ENCODE measurements at regions not wholly inside any gene's neighbourhood (a gene's known extent, or its start where the extent isn't known, plus 50 kb on each side); places are given as distances from the start of the nearest gene placed in this dataset.

GRCh38 chr18:2425426-2426317, 145.6 kb downstream of the METTL4 start:
- no peak for DNase-seq

GRCh38 chr18:2430191-2430590, 141.1 kb downstream of the METTL4 start:
- H3K9me2 ChIP-seq (replicated peaks; ENCODE audit: insufficient read depth, low read length) = no peaks in the 10 kb centered on the region
- H3K9ac ChIP-seq (ENCODE audit: low read length) = no peak overlapping the region
- H3K4me2 ChIP-seq (ENCODE audit: low read depth, low read length) = no peak overlapping the region
- TF ChIP-seq, protein P1, sequence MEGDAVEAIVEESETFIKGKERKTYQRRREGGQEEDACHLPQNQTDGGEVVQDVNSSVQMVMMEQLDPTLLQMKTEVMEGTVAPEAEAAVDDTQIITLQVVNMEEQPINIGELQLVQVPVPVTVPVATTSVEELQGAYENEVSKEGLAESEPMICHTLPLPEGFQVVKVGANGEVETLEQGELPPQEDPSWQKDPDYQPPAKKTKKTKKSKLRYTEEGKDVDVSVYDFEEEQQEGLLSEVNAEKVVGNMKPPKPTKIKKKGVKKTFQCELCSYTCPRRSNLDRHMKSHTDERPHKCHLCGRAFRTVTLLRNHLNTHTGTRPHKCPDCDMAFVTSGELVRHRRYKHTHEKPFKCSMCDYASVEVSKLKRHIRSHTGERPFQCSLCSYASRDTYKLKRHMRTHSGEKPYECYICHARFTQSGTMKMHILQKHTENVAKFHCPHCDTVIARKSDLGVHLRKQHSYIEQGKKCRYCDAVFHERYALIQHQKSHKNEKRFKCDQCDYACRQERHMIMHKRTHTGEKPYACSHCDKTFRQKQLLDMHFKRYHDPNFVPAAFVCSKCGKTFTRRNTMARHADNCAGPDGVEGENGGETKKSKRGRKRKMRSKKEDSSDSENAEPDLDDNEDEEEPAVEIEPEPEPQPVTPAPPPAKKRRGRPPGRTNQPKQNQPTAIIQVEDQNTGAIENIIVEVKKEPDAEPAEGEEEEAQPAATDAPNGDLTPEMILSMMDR (IDR thresholded peaks at IDR 0.05; ENCODE audit: low read length) = no peak
- TF ChIP-seq EZH2phosphoT487 (IDR thresholded peaks at IDR 0.05; ENCODE audit: low read length) (no peak), EZH2 (optimal IDR thresholded peaks at IDR 0.05; ENCODE audit: low read depth, low read length) (no peak)
- H3F3A ChIP-seq (ENCODE audit: insufficient read depth, low read length) = no peaks in the 10 kb centered on the region
- no peaks in the 10 kb centered on the region for H3K27me3 ChIP-seq (replicated peaks; ENCODE audit: insufficient read depth, low read length)
- H3K4me1 ChIP-seq (ENCODE audit: low read length) = no peaks in the 10 kb centered on the region
- H2AFZ ChIP-seq (ENCODE audit: low read length) = no peak overlapping the region
- H3K9me3 ChIP-seq (replicated peaks; ENCODE audit: insufficient read depth, low read length) = no peaks in the 10 kb centered on the region
- H3K27ac ChIP-seq (ENCODE audit: low read length) = no peak overlapping the region
- no peaks in the 10 kb centered on the region for H3K36me3 ChIP-seq (replicated peaks; ENCODE audit: insufficient read depth, low read length)
- no peaks in the 10 kb centered on the region for H4K20me1 ChIP-seq (ENCODE audit: insufficient read depth, low read length)
- no peak for DNase-seq
- H3K4me3 ChIP-seq (ENCODE audit: low read length) = no peak overlapping the region
- H3K79me2 ChIP-seq (ENCODE audit: low read length) = no peaks in the 10 kb centered on the region

More at GRCh38 chr18:2425426-2426317, 145.6 kb downstream of the METTL4 start:
- Histone ChIP-seq H3K9me2 (replicated peaks; ENCODE audit: insufficient read depth, low read length) (no peaks in the 10 kb centered on the region), H3F3A (ENCODE audit: insufficient read depth, low read length) (no peaks in the 10 kb centered on the region), H3K4me2 (ENCODE audit: low read depth, low read length) (no peak overlapping the region), H3K9ac (ENCODE audit: low read length) (no peak overlapping the region), H3K79me2 (ENCODE audit: low read length) (no peaks in the 10 kb centered on the region), H3K27me3 (replicated peaks; ENCODE audit: insufficient read depth, low read length) (no peaks in the 10 kb centered on the region), H3K9me3 (replicated peaks; ENCODE audit: insufficient read depth, low read length) (no peaks in the 10 kb centered on the region), H3K36me3 (replicated peaks; ENCODE audit: insufficient read depth, low read length) (no peaks in the 10 kb centered on the region), H2AFZ (ENCODE audit: low read length) (no peak overlapping the region), H3K4me1 (ENCODE audit: low read length) (no peaks in the 10 kb centered on the region), H3K27ac (ENCODE audit: low read length) (no peak overlapping the region), H3K4me3 (ENCODE audit: low read length) (no peak overlapping the region), H4K20me1 (ENCODE audit: insufficient read depth, low read length) (no peaks in the 10 kb centered on the region)
- no peak for TF ChIP-seq EZH2phosphoT487 (IDR thresholded peaks at IDR 0.05; ENCODE audit: low read length)

DNA sequence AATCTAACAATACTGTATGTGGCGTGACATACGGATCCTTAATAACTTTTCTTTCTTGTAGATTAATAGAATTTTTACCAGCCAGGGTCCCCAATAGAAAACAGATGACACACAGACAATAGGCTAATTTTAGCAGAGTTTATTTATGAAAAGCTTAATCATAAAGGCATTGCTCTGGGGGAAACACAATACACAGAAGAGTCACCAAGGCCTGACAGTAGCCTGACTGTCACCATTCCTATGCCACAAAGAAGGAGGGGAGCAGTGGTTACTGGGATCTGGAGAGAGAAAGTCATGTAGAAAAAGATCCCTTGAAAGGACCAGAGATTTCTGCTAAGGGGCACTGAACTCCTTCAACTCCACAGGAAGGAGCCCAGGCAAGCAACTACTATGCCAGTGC, 139.5 kb downstream of the METTL4 start:
- no peaks in the 10 kb centered on the region for H3K9me3 ChIP-seq (replicated peaks; ENCODE audit: insufficient read depth, low read length)
- H2AFZ ChIP-seq (ENCODE audit: low read length) = no peak overlapping the region
- DNase-seq = no peak
- H3K9me2 ChIP-seq (replicated peaks; ENCODE audit: insufficient read depth, low read length) = no peaks in the 10 kb centered on the region
- no peaks in the 10 kb centered on the region for H3K79me2 ChIP-seq (ENCODE audit: low read length)
- no peak overlapping the region for H3K4me2 ChIP-seq (ENCODE audit: low read depth, low read length)
- H3K27ac ChIP-seq (ENCODE audit: low read length) = no peak overlapping the region
- no peaks in the 10 kb centered on the region for H4K20me1 ChIP-seq (ENCODE audit: insufficient read depth, low read length)
- TF ChIP-seq EZH2phosphoT487 (IDR thresholded peaks at IDR 0.05; ENCODE audit: low read length) (no peak), EZH2 (optimal IDR thresholded peaks at IDR 0.05; ENCODE audit: low read depth, low read length) (no peak)
- TF ChIP-seq, protein P1 (IDR thresholded peaks at IDR 0.05; ENCODE audit: low read length) = no peak
- no peak overlapping the region for H3K9ac ChIP-seq (ENCODE audit: low read length)
- no peaks in the 10 kb centered on the region for H3K4me1 ChIP-seq (ENCODE audit: low read length)
- no peaks in the 10 kb centered on the region for H3K27me3 ChIP-seq (replicated peaks; ENCODE audit: insufficient read depth, low read length)
- no peaks in the 10 kb centered on the region for H3K36me3 ChIP-seq (replicated peaks; ENCODE audit: insufficient read depth, low read length)
- no peak overlapping the region for H3K4me3 ChIP-seq (ENCODE audit: low read length)
- no peaks in the 10 kb centered on the region for H3F3A ChIP-seq (ENCODE audit: insufficient read depth, low read length)

DNA sequence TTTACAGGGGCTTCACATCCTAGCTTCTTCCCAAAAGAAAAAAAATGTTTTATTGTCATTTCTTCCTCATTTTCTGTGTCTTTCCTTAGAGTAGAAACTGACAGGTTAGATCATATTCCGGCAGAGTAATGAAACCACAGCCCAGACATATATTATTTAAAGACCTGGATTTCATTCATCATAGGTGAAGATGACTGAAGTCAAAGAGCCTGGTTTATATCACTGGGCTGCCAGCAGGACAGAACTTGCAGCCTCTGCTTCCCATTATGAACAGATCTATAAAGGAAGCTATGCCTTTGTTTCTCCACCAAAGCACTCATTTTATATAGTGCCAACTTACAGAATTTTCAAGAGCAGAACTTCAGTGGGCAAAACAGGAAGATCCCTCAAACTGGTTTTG, 137.9 kb downstream of the METTL4 start:
- no peaks in the 10 kb centered on the region for H4K20me1 ChIP-seq (ENCODE audit: insufficient read depth, low read length)
- no peaks in the 10 kb centered on the region for H3K9me2 ChIP-seq (replicated peaks; ENCODE audit: insufficient read depth, low read length)
- H2AFZ ChIP-seq (ENCODE audit: low read length) = no peak overlapping the region
- H3K9ac ChIP-seq (ENCODE audit: low read length) = no peak overlapping the region
- H3K79me2 ChIP-seq (ENCODE audit: low read length) = no peaks in the 10 kb centered on the region
- no peaks in the 10 kb centered on the region for H3K4me1 ChIP-seq (ENCODE audit: low read length)
- TF ChIP-seq EZH2 (optimal IDR thresholded peaks at IDR 0.05; ENCODE audit: low read depth, low read length) (no peak), EZH2phosphoT487 (IDR thresholded peaks at IDR 0.05; ENCODE audit: low read length) (no peak)
- TF ChIP-seq, protein P1 (IDR thresholded peaks at IDR 0.05; ENCODE audit: low read length) = no peak
- H3K27me3 ChIP-seq (replicated peaks; ENCODE audit: insufficient read depth, low read length) = no peaks in the 10 kb centered on the region
- no peak overlapping the region for H3K4me2 ChIP-seq (ENCODE audit: low read depth, low read length)
- no peak overlapping the region for H3K4me3 ChIP-seq (ENCODE audit: low read length)
- H3F3A ChIP-seq (ENCODE audit: insufficient read depth, low read length) = no peaks in the 10 kb centered on the region
- H3K36me3 ChIP-seq (replicated peaks; ENCODE audit: insufficient read depth, low read length) = no peaks in the 10 kb centered on the region
- H3K9me3 ChIP-seq (replicated peaks; ENCODE audit: insufficient read depth, low read length) = no peaks in the 10 kb centered on the region
- no peak for DNase-seq
- no peak overlapping the region for H3K27ac ChIP-seq (ENCODE audit: low read length)
